ENCODE measurements at regions not wholly inside any gene's neighbourhood (a gene's known extent, or its start where the extent isn't known, plus 50 kb on each side); places are given as distances from the start of the nearest gene placed in this dataset.

DNA sequence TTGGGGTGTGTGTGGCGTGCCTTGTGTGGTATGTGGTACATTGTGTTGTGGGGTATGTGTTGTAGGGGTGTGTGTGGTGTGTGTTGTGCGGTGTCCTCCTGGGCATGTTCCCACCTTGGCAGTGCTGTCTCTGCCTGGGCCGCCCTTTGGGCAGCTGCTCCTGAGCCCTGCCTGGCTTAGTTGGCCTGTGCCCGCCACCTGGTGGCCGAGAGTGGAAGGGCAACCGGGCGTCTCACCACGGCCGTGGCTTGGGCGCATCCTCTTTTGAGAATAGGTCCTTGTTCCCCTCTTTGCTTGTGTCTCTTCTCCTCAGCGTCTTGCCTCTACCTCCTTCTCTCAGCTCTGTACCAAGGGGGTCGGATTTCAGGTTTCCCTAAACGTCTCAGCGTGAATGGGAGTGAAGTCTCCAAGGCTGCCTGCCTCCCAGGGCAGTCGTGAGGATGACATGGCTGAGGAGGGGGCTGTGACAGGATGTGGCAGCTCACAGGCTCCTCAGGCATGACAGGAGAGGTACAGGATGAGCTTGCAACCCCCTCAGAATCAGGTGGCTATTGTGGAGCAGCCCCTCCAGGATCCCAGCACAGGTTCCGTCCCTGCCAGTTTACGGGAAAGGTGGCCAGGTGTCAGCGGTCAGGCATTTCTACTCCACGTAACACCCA, 98.4 kb upstream of the PODXL start:
- H3K27me3 ChIP-seq (ENCODE audit: insufficient read depth, poor library complexity, severe bottlenecking), result no peaks in the 10 kb centered on the region
- no peak overlapping the region for H3K27ac ChIP-seq (replicated peaks)
- H3K4me3 ChIP-seq (replicated peaks; ENCODE audit: insufficient read depth, low read length), result no peak overlapping the region
- peak; percentile 21 to 74 for DNase-seq (ENCODE audit: low read depth in 1 of 2, low spot score in 1 of 2)
- TF ChIP-seq, protein P1, sequence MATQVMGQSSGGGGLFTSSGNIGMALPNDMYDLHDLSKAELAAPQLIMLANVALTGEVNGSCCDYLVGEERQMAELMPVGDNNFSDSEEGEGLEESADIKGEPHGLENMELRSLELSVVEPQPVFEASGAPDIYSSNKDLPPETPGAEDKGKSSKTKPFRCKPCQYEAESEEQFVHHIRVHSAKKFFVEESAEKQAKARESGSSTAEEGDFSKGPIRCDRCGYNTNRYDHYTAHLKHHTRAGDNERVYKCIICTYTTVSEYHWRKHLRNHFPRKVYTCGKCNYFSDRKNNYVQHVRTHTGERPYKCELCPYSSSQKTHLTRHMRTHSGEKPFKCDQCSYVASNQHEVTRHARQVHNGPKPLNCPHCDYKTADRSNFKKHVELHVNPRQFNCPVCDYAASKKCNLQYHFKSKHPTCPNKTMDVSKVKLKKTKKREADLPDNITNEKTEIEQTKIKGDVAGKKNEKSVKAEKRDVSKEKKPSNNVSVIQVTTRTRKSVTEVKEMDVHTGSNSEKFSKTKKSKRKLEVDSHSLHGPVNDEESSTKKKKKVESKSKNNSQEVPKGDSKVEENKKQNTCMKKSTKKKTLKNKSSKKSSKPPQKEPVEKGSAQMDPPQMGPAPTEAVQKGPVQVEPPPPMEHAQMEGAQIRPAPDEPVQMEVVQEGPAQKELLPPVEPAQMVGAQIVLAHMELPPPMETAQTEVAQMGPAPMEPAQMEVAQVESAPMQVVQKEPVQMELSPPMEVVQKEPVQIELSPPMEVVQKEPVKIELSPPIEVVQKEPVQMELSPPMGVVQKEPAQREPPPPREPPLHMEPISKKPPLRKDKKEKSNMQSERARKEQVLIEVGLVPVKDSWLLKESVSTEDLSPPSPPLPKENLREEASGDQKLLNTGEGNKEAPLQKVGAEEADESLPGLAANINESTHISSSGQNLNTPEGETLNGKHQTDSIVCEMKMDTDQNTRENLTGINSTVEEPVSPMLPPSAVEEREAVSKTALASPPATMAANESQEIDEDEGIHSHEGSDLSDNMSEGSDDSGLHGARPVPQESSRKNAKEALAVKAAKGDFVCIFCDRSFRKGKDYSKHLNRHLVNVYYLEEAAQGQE (IDR thresholded peaks at IDR 0.05; ENCODE audit: insufficient replicate concordance, low read depth), result no peak
- TF ChIP-seq SPI1 (IDR thresholded peaks at IDR 0.05; ENCODE audit: borderline replicate concordance, low read depth) (no peak), GABPA (IDR thresholded peaks at IDR 0.05; ENCODE audit: low read depth) (no peak), POLR2AphosphoS5 (IDR thresholded peaks at IDR 0.05; ENCODE audit: low read depth) (no peak)
- TF ChIP-seq, protein P2, sequence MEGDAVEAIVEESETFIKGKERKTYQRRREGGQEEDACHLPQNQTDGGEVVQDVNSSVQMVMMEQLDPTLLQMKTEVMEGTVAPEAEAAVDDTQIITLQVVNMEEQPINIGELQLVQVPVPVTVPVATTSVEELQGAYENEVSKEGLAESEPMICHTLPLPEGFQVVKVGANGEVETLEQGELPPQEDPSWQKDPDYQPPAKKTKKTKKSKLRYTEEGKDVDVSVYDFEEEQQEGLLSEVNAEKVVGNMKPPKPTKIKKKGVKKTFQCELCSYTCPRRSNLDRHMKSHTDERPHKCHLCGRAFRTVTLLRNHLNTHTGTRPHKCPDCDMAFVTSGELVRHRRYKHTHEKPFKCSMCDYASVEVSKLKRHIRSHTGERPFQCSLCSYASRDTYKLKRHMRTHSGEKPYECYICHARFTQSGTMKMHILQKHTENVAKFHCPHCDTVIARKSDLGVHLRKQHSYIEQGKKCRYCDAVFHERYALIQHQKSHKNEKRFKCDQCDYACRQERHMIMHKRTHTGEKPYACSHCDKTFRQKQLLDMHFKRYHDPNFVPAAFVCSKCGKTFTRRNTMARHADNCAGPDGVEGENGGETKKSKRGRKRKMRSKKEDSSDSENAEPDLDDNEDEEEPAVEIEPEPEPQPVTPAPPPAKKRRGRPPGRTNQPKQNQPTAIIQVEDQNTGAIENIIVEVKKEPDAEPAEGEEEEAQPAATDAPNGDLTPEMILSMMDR (IDR thresholded peaks at IDR 0.05; ENCODE audit: insufficient read depth, low read length), result peak; percentile 80

DNA sequence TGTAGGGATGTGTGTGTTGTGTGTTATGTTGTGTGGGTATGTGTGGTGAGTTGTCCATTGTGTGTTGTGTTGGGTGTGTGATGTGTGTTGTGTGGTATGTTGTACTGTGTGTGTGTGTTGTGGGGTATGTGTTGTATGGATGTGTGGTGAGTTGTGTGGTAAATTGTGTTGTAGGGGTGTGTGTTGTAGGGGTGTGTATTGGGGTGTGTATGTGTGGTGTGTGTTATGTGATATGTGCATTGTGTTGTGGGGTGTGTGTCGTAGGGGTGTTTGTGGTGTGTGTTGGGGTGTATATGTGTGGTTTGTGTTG, 97.8 kb upstream of the PODXL start:
- TF ChIP-seq GABPA (IDR thresholded peaks at IDR 0.05; ENCODE audit: low read depth) (no peak), SPI1 (IDR thresholded peaks at IDR 0.05; ENCODE audit: borderline replicate concordance, low read depth) (no peak), POLR2AphosphoS5 (IDR thresholded peaks at IDR 0.05; ENCODE audit: low read depth) (no peak)
- TF ChIP-seq, protein P1 (IDR thresholded peaks at IDR 0.05; ENCODE audit: insufficient replicate concordance, low read depth), result no peak
- TF ChIP-seq, protein P2 (IDR thresholded peaks at IDR 0.05; ENCODE audit: insufficient read depth, low read length), result no peak
- DNase-seq (ENCODE audit: low read depth in 1 of 2, low spot score in 1 of 2), result no peak

DNA sequence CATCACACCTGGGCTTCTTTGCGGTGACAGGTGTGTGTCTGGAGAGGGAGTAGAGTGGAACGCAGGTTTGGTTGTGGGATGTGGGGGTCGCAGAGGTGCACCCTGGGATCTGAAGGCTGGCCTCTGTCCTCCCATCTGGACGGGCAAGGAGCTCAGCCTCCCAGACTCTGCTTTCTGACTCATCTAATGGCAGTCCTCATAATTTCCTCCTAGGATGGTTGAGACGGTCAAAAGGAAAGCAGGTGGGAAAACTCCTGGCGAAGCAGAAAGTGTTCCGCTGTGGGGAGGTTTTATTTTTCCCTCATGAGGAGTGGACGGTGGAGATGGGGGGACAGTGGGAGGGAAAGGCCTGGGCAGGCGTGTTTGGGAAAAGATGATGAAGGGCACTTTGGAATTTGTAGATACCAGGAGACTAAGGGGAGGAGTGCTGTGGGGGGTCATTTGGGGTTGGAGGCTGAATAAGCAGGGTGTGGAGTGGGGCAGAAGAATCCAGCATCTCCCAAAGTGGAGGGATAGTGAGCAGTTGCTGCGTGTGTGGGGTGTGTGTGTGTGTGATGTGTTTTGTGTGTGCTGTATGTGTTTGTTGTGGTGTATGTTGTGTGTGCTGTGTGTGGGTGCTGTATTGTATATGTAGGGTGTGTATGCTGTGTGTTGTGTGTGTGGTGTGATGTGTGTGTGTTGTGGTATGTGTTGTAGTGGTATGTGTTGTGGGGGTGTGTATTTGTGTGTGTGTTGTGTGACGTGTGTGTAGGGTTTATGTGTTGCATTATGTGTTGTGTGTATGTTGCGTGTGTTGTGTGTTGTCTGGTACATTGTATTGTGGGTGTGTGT, 97.2 kb upstream of the PODXL start:
- no peak for DNase-seq (ENCODE audit: low read depth in 1 of 2, low spot score in 1 of 2)
- no peaks in the 10 kb centered on the region for H3K27me3 ChIP-seq (ENCODE audit: insufficient read depth, poor library complexity, severe bottlenecking)
- TF ChIP-seq, protein P2 (IDR thresholded peaks at IDR 0.05; ENCODE audit: insufficient read depth, low read length), result no peak
- TF ChIP-seq, protein P1 (IDR thresholded peaks at IDR 0.05; ENCODE audit: insufficient replicate concordance, low read depth), result no peak
- TF ChIP-seq GABPA (IDR thresholded peaks at IDR 0.05; ENCODE audit: low read depth), result no peak
- no peak for TF ChIP-seq SPI1 (IDR thresholded peaks at IDR 0.05; ENCODE audit: borderline replicate concordance, low read depth)
- no peak for TF ChIP-seq POLR2AphosphoS5 (IDR thresholded peaks at IDR 0.05; ENCODE audit: low read depth)
- H3K27ac ChIP-seq (replicated peaks), result no peak overlapping the region
- H3K4me3 ChIP-seq (replicated peaks; ENCODE audit: insufficient read depth, low read length), result no peak overlapping the region

More for the DNA sequence above, 97.8 kb upstream of the PODXL start:
- Histone ChIP-seq H3K4me3 (replicated peaks; ENCODE audit: insufficient read depth, low read length) (no peak overlapping the region), H3K27me3 (ENCODE audit: insufficient read depth, poor library complexity, severe bottlenecking) (no peaks in the 10 kb centered on the region), H3K27ac (replicated peaks) (no peak overlapping the region)
